HCT116 (cell line): ENCODE measurements at regions not wholly inside any gene's neighbourhood (a gene's known extent, or its start where the extent isn't known, plus 50 kb on each side); places are given as distances from the start of the nearest gene placed in this dataset.

Source experiments
- ATAC-seq: fragments of 200-7000 bp; cut with Tn5 transposase; 2 replicates; pipeline ENCODE4 v1.9.1; 2020; ENCODE audit warnings: mild to moderate bottlenecking, moderate library complexity
- BruUV-seq: library from RNA; stranded (reverse); fragments of 400-500 nt; replicated peaks from 2 replicates; lab custom pipeline; 2021; lab: Mats Ljungman, UMichigan
- CTCF ChIA-PET: fragments of 300-600 bp; sonication (Branson Sonifier 250); formaldehyde crosslinking; loops from one replicate; lab custom pipeline; 2021; ENCODE audit warnings: antibody characterized with exemption; lab: Charles Lee
- POLR2A ChIA-PET: fragments of 300-600, 350-600 bp; sonication (Branson Sonifier 250); formaldehyde crosslinking; loops from one replicate; lab custom pipeline; 2021; ENCODE audit warnings: antibody characterized with exemption; lab: Charles Lee
- RAD21 ChIA-PET, 2 experiments: fragments of 300-600 bp; sonication (Branson Sonifier 250); formaldehyde crosslinking; loops; one replicate each; lab custom pipeline; 2023; ENCODE audit warnings: low total read pairs in 2 of 2; ENCODE audit not compliant: uncharacterized antibody in 2 of 2, unreplicated experiment in 2 of 2, low non-redundant PET in 1 of 2; lab: Charles Lee
- DNase-seq: peaks from one replicate; pipeline ENCODE4 v3.0.0-alpha.2; 2010; ENCODE audit warnings: low read depth, low spot score
- H2AFZ ChIP-seq: fragments of 200-600 bp; shearing (Covaris generic), sonication (generic); 2 replicates; pipeline ENCODE4 v1.6.1; 2017; ENCODE audit warnings: low read depth, mixed run types, mixed read lengths, antibody characterized with exemption, low read length; ENCODE audit not compliant: poor library complexity, severe bottlenecking
- H3K27ac ChIP-seq: 2 replicates; pipeline ENCODE4 v1.5.1; 2012; ENCODE audit warnings: low read depth, low read length
- H3K27me3 ChIP-seq: fragments of 200-600 bp; sonication (generic); 2 replicates; pipeline ENCODE4 v1.6.1; 2016; ENCODE audit warnings: mixed run types, low read length, mixed read lengths; ENCODE audit not compliant: insufficient read depth
- H3K36me3 ChIP-seq, 2 experiments: fragments of 200-500 bp in 1 of 2; fragments of 200-600 bp in 1 of 2; sonication (Bioruptor generic) in 1 of 2; sonication (generic) in 1 of 2; 2 replicates each; pipeline versions ENCODE4 v1.5.1 to v1.6.1; 2014 to 2016; ENCODE audit warnings: low read length in 2 of 2, inconsistent platforms in 1 of 2, mixed read lengths in 1 of 2, mixed run types in 1 of 2; ENCODE audit not compliant: insufficient read depth in 2 of 2, control insufficient read depth in 1 of 2
- H3K4me1 ChIP-seq, 2 experiments: fragments of 200-600 bp in 1 of 2; sonication (generic) in 1 of 2; 2 replicates each; pipeline versions ENCODE4 v1.5.1 to v1.6.1; 2012 to 2017; ENCODE audit warnings: low read length in 2 of 2, inconsistent platforms in 1 of 2, mild to moderate bottlenecking in 1 of 2, mixed read lengths in 1 of 2, mixed run types in 1 of 2, moderate library complexity in 1 of 2; ENCODE audit not compliant: insufficient read depth in 2 of 2, control insufficient read depth in 1 of 2
- H3K4me2 ChIP-seq: fragments of 200-600 bp; sonication (generic); 2 replicates; pipeline ENCODE4 v1.6.1; 2017; ENCODE audit warnings: mixed run types, low read length, mixed read lengths
- H3K4me3 ChIP-seq, 2 experiments: fragments of 200-600 bp in 1 of 2; sonication (generic) in 1 of 2; replicated peaks in 1 of 2; 2 replicates each; pipeline ENCODE4 v1.5.1; 2011 to 2016; ENCODE audit warnings: low read length in 2 of 2, control low read depth in 1 of 2, low read depth in 1 of 2, mild to moderate bottlenecking in 1 of 2, mixed read lengths in 1 of 2, mixed run types in 1 of 2
- H3K79me2 ChIP-seq: fragments of 200-600 bp; sonication (generic); 2 replicates; pipeline ENCODE4 v1.6.1; 2017; ENCODE audit warnings: mild to moderate bottlenecking, mixed run types, low read length, moderate library complexity, mixed read lengths; ENCODE audit not compliant: insufficient read depth
- H3K9ac ChIP-seq: fragments of 200-600 bp; sonication (generic); 2 replicates; pipeline ENCODE4 v1.6.1; 2016; ENCODE audit warnings: low read length, mixed read lengths
- H3K9me2 ChIP-seq: fragments of 200-600 bp; sonication (generic), shearing (Covaris generic); 2 replicates; pipeline ENCODE4 v1.6.1; 2017; ENCODE audit warnings: mixed run types, mild to moderate bottlenecking, moderate library complexity; ENCODE audit not compliant: insufficient read depth
- H3K9me3 ChIP-seq, 2 experiments: fragments of 200-500 bp in 1 of 2; fragments of 200-600 bp in 1 of 2; sonication (Bioruptor generic) in 1 of 2; sonication (generic) in 1 of 2; 2 replicates each; pipeline ENCODE4 v1.6.1; 2014 to 2017; ENCODE audit warnings: low read length in 2 of 2, mixed read lengths in 2 of 2, inconsistent platforms in 1 of 2, low read depth in 1 of 2, mild to moderate bottlenecking in 1 of 2, mixed run types in 1 of 2, moderate library complexity in 1 of 2; ENCODE audit not compliant: control insufficient read depth in 1 of 2, insufficient read depth in 1 of 2
- H4K20me1 ChIP-seq: fragments of 200-600 bp; sonication (generic), shearing (Covaris generic); 2 replicates; pipeline ENCODE4 v1.6.1; 2017; ENCODE audit warnings: mixed run types, mild to moderate bottlenecking, moderate library complexity; ENCODE audit not compliant: insufficient read depth
- ATF3 ChIP-seq: IDR thresholded peaks from 2 replicates; pipeline ENCODE4 v1.6.1; 2012
- CBX3 ChIP-seq: IDR thresholded peaks from 2 replicates; pipeline ENCODE4 v1.6.1; 2012; ENCODE audit warnings: low read depth
- CEBPB ChIP-seq: IDR thresholded peaks from 2 replicates; pipeline ENCODE4 v1.6.1; 2012; ENCODE audit warnings: low read depth
- ELF1 ChIP-seq: IDR thresholded peaks from 2 replicates; pipeline ENCODE4 v1.6.1; 2012; ENCODE audit warnings: low read depth, borderline replicate concordance
- EZH2 ChIP-seq: fragments of 200-600 bp; sonication (generic); IDR thresholded peaks from 2 replicates; pipeline ENCODE4 v1.6.1; 2017; ENCODE audit warnings: antibody characterized with exemption, mixed run types
- EZH2phosphoT487 ChIP-seq: fragments of 200-600 bp; IDR thresholded peaks from 2 replicates; pipeline ENCODE4 v1.6.1; 2018; ENCODE audit warnings: antibody characterized with exemption, borderline replicate concordance
- FOSL1 ChIP-seq: IDR thresholded peaks from 2 replicates; pipeline ENCODE4 v1.6.1; 2012; ENCODE audit warnings: low read depth
- POLR2A ChIP-seq: IDR thresholded peaks from 2 replicates; pipeline ENCODE4 v1.7.0; 2011; ENCODE audit warnings: borderline replicate concordance; ENCODE audit not compliant: insufficient read depth, insufficient read length; ENCODE audit errors: extremely low read depth
- RAD21 ChIP-seq: IDR thresholded peaks from 2 replicates; pipeline ENCODE4 v1.6.1; 2012; ENCODE audit warnings: low read depth, mild to moderate bottlenecking
- SIN3A ChIP-seq: IDR thresholded peaks from 2 replicates; pipeline ENCODE4 v1.6.1; 2012; ENCODE audit warnings: low read depth
- SP1 ChIP-seq: IDR thresholded peaks from 2 replicates; pipeline ENCODE4 v1.6.1; 2012; ENCODE audit warnings: low read depth
- SRF ChIP-seq: IDR thresholded peaks from 2 replicates; pipeline ENCODE4 v1.6.1; 2012; ENCODE audit warnings: low read depth
- ZBTB33 ChIP-seq: IDR thresholded peaks from 2 replicates; pipeline ENCODE4 v1.6.1; 2011; ENCODE audit warnings: mild to moderate bottlenecking, low read length, moderate library complexity; ENCODE audit not compliant: insufficient replicate concordance; ENCODE audit errors: extremely low read depth
- ZFX ChIP-seq: fragments of 450-650 bp; IDR thresholded peaks from 2 replicates; pipeline ENCODE4 v1.6.1; 2017
- ZNF274 ChIP-seq: fragments of 200-500 bp; sonication (Bioruptor generic); IDR thresholded peaks from 2 replicates; pipeline ENCODE4 v1.6.1; 2014; ENCODE audit warnings: mild to moderate bottlenecking, low read depth, low read length, inconsistent platforms
- intact Hi-C: fragments of 100-400 bp; cut with micrococcal nuclease; formaldehyde crosslinking; loops from 2 replicates; pipeline ENCODE4 v1.10.0; 2022

- H3K36me3 ChIP-seq, result no peaks in the 10 kb centered on the region
- intact Hi-C loops, result no loop called here
- no peaks in the 10 kb centered on the region for H4K20me1 ChIP-seq
- ATAC-seq (no peak), DNase-seq (no peak)
- BruUV-seq, result no TSS peak
- no peaks in the 10 kb centered on the region for H3K4me1 ChIP-seq
- ChIA-PET CTCF (no interaction called here), RAD21 (no interaction called here)
- TF ChIP-seq SRF (no peak), ZBTB33 (no peak), RAD21 (no peak), CEBPB (no peak), ELF1 (no peak), SIN3A (no peak), CBX3 (no peak), ZNF274 (no peak), EZH2phosphoT487 (no peak), EZH2 (no peak), SP1 (no peak), ZFX (no peak), FOSL1 (no peak), ATF3 (no peak), POLR2A (no peak)
- TF ChIP-seq, all 23 proteins: peak for 0
- H3K9ac ChIP-seq, result no peak overlapping the region
- H3K9me2 ChIP-seq, result no peaks in the 10 kb centered on the region
- H3K27ac ChIP-seq, result no peak overlapping the region
- no peak overlapping the region for H2AFZ ChIP-seq
- H3K27me3 ChIP-seq, result no peaks in the 10 kb centered on the region
- no peak overlapping the region for H3K4me2 ChIP-seq
- no peaks in the 10 kb centered on the region for H3K79me2 ChIP-seq
- H3K9me3 ChIP-seq, result no peaks in the 10 kb centered on the region
- no peak overlapping the region for H3K4me3 ChIP-seq
- POLR2A ChIA-PET, result no interaction called here
These were observed 83.4 kb upstream of the SEMA3E start for GRCh38 chr7:83732305-83732704.
